NCI-H1694 (cell line): ENCODE measurements at regions not wholly inside any gene's neighbourhood (a gene's known extent, or its start where the extent isn't known, plus 50 kb on each side); places are given as distances from the start of the nearest gene placed in this dataset.
"Not testable (repeated sequence)": the region's sequence is repeated elsewhere in the genome, so short reads cannot be mapped to it uniquely, and the experiment has no call there.

ENCODE experiments used
- DNase-seq: peaks from one replicate; lab custom pipeline; 2025; lab: John Stamatoyannopoulos, UW

DNA sequence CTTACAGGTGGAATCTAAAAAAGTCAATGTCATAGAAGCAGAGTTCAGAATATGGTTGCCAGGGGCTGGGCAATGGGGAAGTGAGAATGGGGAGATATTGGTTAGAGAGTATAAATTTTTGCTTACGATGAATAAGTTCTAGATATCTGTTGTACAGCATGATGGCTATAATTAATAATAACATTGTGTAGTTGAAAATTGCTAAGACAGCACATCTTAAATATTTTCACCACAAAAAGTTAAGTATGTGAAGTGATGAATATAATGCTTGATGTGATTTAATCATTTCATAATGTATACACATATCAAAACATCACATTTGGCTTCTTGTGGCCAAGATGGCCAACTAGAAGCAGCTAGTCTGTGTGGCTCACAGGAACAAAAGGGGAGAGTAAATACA, 425.9 kb upstream of the ACO1 start:
- DNase-seq = no peak

- DNase-seq = no peak
Measured at GRCh38 chr9:31969552-31969951, 414.9 kb upstream of the ACO1 start.

DNA sequence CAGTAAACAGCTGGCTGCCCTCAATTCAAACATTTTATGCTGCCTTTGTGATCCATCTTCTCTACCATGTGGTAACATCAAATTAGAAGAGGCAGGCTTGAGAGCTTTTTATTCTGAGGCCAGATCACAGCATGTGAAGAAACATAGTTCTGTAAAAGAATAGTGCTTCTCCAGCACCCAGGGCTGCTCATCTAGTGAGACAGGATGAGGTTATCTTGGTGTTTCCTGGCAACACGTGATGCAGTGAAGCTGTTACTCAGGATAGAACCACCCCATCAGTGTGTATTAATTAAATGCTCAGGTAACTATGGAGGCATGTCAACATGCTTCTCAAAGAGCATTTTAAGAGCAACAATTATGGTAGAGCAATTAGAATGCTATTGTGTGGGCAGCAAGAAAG, 400.5 kb upstream of the ACO1 start:
- no peak for DNase-seq

DNA sequence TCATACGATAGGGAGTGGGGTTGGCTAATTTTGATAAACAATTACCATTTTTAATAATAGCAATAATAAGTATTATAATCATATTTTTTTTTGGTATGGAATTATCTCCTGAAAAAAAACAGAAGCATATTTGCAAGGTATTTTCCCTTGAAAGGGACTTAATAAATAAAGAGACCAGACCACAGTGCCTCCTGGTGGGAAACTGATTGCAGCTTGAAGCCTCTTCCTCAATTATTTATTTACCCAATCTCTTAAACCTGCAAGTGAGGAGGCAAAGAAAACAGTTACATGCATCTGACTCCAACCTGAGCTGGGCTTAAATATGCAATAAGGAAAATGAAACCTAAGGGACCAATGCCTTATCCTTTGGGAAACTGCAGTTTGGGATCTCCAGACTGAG, 388.1 kb upstream of the ACO1 start:
- DNase-seq = no peak

- DNase-seq = no peak
Measured at GRCh38 chr9:32004431-32005076, 379.9 kb upstream of the ACO1 start.

DNA sequence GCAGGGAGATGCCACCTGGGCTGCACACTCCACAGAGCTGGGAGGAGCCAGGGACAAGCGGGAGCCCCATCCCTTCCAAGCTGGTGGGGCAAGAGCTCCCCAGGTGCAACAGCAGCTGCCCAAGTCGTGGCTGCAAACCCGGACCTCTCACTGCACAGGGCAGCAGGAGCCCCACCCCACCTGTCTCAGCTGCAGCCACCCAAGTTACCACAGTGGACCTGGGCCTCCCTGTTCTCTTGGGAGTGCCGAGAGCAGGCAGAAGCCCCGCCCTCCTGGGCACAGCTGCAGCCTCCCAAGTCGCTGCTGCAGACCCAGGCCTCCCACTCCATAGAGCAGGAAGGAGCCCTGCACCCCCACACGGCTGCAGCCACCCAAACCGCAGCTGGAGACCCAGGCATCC, 374.1 kb upstream of the ACO1 start:
- no peak for DNase-seq

GRCh38 chr9:32011049-32011448, 373.4 kb upstream of the ACO1 start:
- DNase-seq = no peak

DNA sequence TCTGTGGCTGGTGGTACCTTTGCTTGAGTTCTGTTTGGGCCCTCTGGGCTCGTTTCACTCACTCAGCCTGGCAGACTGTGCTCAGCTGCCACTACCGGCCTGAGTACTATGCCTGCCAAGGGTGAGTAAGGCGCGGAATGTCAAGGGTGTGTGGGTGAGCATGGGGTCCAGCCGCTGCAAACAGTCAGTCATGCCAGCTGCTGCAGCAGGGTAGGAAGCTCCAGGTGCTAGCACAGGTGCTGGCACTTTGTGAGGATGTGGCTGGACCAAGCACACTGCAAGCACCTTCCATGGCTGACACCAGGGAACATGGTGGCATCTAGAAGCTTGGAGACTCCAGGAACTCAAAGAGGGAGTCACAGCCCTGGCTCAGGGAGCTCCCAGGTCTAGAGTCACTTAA, 368.6 kb upstream of the ACO1 start:
- no peak for DNase-seq

DNA sequence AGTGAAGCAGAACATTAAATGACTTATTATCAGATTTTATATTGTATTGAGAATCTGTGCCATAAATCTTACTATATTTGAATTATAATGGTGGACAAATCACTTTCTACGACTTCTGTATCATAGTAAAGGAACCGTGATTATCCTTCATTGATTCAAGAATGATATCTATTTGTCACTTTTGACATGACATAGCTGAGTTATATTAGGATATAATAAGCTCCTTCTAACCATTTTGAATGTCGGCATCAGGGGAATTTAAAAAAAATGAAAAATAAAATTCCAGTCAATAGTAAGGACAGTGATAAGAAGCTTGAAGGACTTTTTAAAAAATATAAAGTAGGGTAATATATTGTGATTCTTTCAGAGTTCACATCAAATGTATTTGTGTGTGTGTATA, 338.9 kb upstream of the ACO1 start:
- no peak for DNase-seq

DNA sequence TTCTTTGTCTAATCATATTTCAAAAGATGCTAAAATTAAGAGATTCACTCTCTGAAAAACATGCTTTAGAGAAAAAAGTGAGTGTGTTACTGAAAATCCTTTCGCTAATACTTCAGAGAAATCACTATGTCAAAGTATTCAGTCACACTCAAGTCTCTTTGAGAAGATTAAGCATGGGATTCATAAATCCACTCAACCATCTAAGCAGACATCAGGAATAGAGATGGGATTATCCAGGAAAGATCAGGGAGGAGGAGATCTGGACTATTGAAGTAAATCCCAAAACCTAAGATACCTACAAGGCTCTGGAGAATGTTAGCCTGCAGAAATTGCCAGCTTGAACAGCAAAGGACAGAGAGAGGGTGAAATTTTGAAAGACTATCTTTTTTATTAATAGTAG, 317.2 kb upstream of the ACO1 start:
- no peak for DNase-seq

- no peak for DNase-seq
Measured at GRCh38 chr9:32069169-32069813, 315.2 kb upstream of the ACO1 start.

DNA sequence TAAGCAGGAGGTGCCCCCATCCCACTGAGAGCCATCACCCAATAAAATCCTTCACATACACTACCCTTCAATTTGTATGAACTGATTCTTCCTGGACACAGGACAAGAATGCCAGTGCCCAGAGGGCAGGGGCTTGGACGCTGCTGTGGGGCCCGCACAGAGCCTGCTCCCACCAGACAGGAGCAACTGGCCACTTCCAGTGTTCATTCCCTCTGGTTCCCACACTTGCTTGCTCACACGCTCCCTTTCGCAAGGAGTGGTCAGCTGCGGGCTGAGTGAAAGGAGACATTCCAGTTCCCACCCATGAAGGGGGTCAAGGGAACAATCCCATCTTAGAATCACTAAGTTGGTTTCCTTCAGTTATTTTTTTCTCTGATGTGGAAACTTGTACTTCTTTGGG, 314.5 kb upstream of the ACO1 start:
- DNase-seq = no peak

DNA sequence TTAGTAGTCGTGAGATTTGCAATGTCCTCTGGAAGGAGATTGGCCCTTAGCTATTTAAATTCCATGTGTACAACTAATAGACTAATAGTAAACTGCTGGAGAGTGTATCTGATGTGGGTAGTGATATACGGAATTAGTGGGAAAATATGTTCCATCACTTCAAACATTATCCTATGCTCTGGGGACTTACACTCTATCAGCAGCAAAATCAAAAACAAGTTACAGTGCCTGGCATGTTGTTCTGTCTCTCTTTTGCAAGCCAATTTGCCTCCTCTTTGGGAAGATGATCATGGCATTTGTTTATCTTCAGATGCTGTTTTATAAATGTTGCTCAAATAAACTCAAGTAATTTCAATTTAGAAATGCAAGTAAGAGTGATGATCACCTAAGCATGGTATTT, 311.9 kb upstream of the ACO1 start:
- DNase-seq = no peak

DNA sequence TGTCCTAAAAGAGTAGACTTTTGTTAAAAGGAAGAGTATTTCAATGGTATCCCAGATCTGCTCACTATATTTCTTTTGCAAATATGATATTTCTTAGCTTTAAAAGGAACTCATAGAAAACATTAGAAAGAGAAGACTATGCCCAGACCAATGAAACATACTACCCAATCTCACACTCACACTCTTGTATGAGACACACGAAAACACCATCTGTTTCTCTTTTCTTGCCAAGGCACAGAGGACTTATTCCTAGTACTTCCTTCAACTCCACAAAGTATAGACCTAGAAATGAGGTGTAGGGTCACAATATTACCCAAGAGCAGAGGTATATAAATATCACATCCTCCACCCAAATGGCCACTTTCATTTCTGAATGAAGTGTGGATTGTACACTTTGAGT, 292.4 kb upstream of the ACO1 start:
- peak; percentile 13 for DNase-seq

GRCh38 chr9:32117291-32117690, 267.2 kb upstream of the ACO1 start:
- DNase-seq = no peak

DNA sequence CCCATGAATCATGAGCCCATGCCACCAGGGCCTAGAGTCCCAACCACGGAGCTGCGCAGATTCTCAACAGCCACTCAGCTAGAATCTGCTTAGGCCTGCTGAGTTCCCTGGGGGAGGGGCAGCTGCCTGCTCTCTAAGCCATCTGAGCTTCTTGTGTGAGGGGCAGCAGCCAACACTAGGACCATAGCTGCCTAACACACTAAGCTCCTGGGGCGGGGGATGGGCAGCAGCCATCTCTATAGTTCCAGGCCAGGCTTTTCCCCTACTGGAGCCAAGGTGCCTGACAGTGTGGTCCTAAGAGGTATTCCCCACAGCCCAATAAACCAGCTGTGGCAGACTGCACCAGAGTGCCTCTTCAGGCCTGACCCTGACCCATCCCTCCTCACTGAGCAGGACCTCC, 255.9 kb upstream of the ACO1 start:
- no peak for DNase-seq

- DNase-seq = not testable (repeated sequence)
Measured at GRCh38 chr9:32130709-32131108, 253.7 kb upstream of the ACO1 start.

GRCh38 chr9:32136700-32137339, 247.6 kb upstream of the ACO1 start:
- DNase-seq = no peak

DNA sequence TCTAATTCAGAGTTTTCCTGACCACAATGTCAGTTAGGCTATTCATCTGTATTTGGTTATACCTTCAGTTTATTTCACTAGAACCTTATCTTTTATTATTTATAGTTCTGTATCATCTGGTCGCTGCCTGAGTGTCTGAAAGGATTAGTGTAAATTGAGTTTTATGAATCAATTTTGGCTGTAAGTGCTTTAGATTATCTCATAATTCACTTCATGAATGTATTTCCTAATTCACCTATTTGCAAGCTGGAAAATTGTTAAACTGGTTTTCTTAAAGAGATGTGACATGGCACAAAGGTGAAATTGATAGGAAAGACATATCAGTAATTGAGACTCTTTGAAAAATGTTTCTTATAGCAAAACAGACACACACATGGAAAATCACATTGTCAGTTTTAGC, 242.4 kb upstream of the ACO1 start:
- DNase-seq = no peak

- not testable (repeated sequence) for DNase-seq
Measured at GRCh38 chr9:32148553-32148952, 235.9 kb upstream of the ACO1 start.

DNA sequence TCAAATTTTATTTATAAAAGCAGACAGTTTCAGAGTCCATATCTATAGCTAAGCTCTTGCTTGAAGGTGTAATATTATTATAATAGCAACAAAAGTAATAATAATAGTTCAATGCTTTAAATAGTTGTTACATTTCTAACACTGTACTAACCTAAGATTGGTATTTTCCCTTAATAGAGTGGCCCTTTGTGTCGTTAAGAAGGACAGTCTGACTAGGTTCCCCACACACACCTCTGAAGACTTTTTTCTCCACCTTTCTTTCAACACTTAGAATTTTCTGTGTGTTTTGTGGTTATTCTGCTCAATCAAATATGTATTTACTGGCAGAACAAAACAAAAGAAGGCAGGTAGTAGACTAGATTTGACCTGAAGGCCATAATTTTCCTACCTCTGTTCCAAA, 223.2 kb upstream of the ACO1 start:
- DNase-seq = no peak

DNA sequence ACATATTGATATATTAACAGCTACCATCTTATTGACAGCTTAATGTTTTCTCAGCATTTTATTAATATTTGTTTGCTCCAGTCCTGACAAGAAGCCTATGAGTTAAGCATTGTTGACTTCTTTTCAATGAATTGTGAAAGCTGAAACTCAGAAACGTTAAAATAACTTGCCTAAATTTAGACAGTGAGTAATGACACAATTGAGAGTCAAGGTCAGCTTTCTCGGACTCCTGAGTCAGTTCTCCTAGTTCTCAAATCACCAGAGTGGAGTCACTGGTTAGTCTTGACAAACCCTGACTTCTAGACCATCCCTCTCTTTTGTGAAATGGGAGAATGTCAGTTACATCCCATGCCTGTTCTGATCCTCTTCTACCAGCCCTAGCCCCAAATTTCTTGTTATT, 222.7 kb upstream of the ACO1 start:
- DNase-seq = no peak

DNA sequence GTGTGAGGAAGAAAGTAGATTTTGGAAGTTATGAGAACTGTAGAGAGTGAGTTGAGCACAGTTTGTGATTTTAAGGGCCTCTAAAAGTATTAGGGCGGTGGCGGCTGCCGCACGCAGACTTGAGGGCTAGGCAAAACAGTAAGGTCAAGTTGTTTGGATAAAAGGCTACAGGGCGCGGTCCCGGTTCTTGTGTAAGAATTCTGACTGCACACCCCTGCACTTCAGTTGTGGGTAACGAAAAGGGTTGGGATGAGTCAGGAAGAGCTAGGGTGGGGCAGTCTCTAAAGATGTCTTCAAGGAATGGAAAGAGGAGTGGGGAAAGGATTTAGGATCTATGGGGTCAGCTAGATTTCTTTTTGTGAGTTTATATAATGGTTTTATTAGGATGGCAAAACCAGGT, 218.1 kb upstream of the ACO1 start:
- not testable (repeated sequence) for DNase-seq

- no peak for DNase-seq
Measured at GRCh38 chr9:32171339-32171738, 213.1 kb upstream of the ACO1 start.
